ENCODE measurements at regions not wholly inside any gene's neighbourhood (a gene's known extent, or its start where the extent isn't known, plus 50 kb on each side); places are given as distances from the start of the nearest gene placed in this dataset.

GRCh38 chr5:174560861-174561260 lies 163.5 kb upstream of the MSX2 start:
- TF ChIP-seq CTCF (conservative IDR thresholded peaks at IDR 0.05; ENCODE audit: low read length) (no peak), EZH2phosphoT487 (IDR thresholded peaks at IDR 0.05; ENCODE audit: borderline replicate concordance) (no peak)

Data from Loucy (cell line).